ENCODE measurements at regions not wholly inside any gene's neighbourhood (a gene's known extent, or its start where the extent isn't known, plus 50 kb on each side); places are given as distances from the start of the nearest gene placed in this dataset.
A peak's percentile ranks its signal among the peaks of the same experiment; 100 is the strongest.
"Not testable (repeated sequence)": the region's sequence is repeated elsewhere in the genome, so short reads cannot be mapped to it uniquely, and the experiment has no call there.

- no peak for DNase-seq
Observed at GRCh38 chr6:28659250-28659566, 133.5 kb downstream of the GPX5 start.

DNA sequence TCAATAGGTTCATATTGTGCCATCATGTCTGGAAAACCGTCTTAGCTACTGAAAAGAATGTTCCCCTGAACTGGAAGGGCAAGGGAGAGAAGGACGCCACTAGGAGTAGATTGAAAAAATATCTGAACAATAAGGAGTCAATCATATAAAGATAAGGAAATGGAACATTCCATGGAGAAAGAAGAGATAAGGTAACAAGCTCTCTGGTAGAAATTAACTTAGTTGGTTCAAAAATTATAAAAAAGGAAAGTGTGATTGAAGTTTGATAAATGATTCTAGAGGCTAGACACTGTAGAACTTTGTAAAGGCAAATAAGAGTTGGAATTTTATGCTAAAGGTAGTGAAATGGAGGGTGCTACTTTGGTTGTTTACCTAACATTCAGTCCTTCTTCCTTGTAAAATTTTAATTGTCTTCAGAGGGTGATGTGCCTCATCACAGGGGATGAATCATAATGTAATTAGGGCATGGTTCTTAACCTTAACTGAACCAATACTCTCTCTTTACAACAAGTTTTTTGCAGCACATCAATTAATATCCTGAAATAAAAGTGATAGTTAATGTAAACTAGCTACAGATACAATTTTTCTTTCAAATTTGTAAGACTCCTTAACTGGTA lies 135.5 kb downstream of the GPX5 start:
- DNase-seq, result no peak

- no peak for DNase-seq
Observed at GRCh38 chr6:28664870-28665396, 139.3 kb downstream of the GPX5 start.

DNA sequence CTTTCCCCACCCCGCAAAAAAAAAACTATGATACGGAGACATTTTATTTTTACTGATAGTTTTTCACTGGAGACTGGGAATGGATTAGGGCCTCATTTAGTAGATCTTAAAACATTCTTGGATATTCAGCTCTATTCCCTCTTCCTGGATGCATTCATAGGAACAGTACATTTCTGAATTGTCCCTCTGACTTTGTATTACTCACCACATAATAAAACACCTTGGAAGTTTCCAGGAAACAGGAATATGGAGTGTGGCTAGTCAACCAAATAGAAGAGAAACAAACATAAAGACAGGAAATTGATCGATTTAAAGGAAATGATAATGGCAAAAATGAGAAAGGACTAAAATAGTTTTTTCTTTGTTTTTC lies 147.7 kb downstream of the GPX5 start:
- no peak for DNase-seq

DNA sequence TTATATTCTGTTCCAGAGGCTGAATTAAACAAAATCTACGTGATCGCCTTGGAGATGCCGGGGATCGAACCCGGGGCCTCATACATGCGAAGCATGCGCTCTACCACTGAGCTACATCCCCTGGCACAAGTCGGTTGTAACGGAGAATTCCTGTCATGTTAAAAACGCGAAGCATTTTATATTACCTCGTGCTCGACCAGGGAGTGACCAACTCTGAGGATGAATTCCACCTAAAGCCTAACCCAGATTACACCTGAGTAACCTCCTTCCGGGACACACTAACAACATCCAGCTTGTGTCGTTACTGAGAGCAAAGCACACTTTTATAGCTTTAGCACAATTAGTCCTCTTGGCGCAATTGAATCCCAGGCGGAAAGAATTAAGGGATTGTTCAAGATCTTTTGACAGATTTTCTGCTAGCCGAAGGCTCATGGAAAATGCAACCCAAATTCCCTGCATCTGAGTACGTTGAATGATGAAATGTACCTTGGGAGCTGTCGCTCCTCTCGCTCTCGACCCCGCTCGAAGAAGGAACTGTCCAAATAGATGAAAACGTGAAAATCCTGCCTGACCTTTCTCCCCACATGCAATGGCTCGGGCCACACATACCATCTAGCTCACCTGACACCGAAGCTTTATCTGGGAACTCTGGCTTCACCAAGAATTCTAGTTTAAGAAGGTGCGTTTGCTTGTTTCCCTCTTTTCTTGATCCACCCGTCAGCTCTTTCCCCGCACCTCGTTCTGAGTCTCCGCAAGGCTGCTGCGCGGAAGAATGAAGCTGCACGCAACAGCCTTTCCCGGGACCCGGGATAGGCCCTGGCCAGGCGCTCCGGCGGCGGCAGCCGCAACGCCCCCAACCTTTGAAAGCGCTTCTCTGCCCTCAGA lies 148.3 kb downstream of the GPX5 start:
- DNase-seq, result peak; percentile 64

DNA sequence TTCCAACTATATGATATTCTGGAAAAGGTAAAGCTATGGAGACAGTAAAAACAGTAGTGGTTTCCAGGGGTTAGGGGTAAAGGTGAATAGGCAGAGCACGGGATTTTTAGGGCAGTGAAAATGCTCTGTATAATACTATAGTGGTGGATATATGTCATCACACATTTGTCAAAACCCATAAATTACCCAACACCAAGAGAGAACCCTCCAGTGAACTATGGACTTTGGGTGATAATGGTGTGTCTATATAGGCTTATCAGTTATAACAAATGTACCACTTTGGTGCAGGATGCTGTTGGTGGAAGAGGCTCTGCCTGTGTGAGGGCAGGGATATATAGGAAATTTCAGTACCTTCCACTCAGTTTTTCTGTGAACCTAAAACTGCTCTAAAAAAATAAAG lies 149.9 kb downstream of the GPX5 start:
- DNase-seq, result no peak

- no peak for DNase-seq
Observed at GRCh38 chr6:28682542-28682941, 156.9 kb downstream of the GPX5 start.

DNA sequence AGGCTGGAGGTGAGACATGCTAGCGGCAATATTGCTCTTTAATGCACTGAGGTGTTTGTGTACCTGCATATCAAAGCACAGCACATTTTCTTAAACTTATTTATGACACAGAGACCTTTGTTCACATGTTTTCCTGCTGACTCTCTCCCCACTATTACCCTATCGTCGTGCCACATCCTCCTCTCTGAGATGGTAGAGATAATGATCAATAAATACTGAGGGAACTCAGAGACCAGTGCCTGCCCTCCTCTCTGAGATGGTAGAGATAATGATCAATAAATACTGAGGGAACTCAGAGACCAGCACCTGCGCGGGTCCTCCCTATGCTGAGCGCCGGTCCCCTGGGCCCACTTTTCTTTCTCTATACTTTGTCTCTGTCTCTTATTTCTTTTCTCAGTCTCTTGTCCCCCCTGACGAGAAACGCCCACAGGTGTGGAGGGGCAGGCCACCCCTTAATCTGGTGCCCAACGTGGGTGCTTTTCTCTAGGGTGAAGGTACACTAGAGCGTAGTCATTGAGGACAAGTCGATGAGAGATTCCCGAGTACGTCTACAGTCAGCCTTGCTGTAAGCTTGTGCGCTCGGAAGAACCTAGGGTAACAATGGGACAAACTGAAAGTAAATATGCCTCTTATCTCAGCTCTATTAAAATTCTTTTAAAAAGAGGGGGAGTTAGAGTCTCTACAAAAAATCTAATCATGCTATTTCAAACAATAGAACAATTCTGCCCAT lies 157.4 kb downstream of the GPX5 start:
- not testable (repeated sequence) for DNase-seq

DNA sequence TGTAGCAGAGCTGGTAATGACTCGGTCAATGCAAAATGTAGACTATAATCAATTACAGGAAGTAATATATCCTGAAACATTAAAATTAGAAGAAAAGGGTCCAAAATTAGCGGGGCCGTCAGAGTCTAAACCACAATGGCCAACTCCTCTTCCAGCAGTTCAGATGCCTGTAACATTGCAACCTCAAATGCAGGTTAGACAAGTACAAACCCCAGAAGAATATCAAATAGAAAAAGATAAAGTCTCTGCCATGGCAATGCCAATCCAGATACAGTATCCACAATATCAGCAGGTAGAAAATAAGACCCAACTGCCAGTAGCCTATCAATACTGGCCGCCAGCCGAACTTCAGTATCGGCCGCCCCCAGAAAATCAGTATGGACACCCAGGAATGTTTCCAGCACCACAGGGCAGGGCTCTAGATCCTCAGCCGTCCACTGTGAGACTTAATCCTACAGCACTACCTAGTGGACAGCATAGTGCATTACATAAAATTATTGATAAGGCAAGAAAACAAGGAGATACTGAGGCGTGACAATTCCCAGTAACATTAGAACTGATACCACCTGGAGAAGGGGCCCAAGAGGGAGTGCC lies 158.4 kb downstream of the GPX5 start:
- DNase-seq, result no peak

DNA sequence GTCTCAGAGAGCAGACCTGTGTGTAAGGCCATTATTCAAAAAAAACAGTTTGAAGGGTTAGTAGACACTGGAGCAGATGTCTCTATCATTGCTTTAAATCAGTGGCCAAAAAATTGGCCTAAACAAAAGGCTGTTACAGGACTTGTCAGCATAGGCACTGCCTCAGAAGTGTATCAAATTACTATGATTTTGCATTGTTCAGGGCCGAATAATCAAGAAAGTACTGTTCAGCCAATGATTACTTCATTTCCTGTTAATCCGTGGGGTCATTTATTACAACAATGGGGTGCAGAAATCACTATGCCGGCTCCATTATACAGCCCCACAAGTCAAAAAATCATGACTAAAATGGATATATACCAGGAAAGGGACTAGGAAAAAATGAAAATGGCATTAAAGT lies 160.3 kb downstream of the GPX5 start:
- DNase-seq, result not testable (repeated sequence)

- DNase-seq, result peak; percentile 74
Observed at GRCh38 chr6:28686446-28687027, 160.9 kb downstream of the GPX5 start.

- not testable (repeated sequence) for DNase-seq
Observed at GRCh38 chr6:28687309-28687981, 161.8 kb downstream of the GPX5 start.

DNA sequence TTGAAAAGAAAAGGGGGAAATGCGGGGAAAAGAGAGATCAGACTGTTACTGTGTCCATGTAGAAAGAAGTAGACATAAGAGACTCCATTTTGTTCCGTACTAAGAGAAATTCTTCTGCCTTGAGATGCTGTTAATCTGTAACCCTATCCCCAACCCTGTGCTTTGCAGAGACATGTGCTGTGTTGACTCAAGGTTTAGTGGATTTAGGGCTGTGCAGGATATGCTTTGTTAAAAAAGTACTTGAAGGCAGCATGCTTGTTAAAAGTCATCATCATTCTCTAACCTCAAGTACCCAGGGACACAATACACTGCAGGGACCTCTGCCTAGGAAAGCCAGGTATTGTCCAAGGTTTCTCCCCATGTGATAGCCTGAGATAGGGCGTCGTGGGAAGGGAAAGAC lies 166.3 kb downstream of the GPX5 start:
- DNase-seq, result not testable (repeated sequence)

DNA sequence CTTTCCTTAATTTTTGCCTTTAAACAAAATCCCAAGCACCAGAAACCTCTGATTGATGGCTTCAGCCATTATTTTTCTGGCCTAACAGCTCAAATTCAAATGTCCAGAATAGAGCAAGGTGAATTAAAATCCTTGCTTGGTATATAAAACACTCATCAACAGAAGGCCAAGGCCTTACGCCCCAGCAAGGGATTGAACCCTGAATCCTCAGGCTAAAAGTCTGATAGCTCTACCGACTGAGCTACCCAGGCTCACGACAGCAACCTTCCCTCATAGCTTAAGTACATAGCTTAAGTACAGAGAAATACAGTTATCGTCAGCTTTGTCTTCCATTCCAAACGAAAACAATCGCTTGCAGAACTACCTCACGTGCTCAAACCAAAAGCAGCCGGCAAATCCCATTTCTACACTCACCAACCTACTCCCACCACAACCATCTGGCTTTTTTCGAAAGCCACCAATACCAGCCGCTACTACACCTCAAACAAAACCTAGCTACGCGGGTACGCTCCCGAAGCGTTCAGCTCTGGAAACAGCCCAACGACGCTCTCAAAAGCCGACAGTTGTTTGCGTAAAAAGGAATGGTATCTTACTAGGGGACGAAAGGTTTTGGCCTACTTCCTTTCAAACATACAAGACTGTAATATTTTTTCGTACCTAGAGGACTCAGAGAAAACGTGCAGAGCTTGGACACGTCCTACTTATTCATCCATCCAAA lies 167.5 kb downstream of the GPX5 start:
- DNase-seq, result no peak

DNA sequence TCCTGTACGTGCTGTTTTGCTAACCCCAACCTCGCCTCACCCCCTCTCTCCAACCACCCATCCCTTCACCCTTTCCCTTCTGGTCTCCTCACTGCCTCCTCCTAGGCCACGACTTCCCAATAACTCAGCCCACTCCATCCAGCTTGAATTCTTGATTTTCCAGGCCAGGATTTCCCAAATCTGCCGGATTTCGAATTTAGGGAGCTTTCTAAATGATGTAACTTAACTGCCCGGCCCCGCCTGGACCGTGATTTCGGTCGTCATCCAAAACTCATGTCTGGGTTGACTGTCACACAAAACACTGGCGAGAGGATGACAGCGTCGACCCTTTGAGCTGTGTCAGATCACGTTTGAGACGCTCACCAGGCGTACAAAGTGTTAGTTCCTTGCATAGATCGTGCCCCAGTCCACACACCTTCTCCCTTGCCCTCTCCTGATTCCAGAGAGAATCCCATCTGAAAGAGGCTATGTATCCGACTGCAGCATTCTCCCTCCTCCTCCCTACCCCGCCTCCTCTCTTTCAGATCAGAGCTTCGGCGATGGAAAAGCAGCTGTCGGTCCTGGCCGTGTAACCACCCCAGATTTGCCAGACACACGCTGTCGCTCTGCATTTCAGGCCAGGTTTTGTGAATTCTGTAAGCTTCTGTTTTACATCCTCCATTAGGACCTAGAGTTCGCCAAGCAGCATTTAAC lies 168.2 kb downstream of the GPX5 start:
- DNase-seq, result no peak

- DNase-seq, result no peak
Observed at GRCh38 chr6:28695715-28696114, 170.0 kb downstream of the GPX5 start.

DNA sequence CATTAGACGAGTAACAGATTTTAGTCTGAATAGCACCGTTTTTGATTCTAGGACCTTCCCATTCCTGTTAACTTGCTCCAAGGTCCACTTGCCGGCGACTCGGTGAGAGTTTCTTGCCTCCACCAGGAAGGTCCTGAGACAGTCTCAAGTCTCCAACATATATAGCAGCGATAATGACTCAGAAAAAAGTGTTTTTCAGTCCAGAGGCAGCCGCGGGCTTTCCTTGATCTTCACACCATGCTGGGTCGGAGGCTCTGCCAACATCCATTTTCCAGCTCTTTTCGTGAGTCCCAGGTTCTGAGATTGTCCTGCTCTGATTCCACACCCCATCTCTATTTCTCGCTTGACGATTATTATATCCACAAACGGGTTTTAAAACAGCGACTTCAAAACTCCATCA lies 170.5 kb downstream of the GPX5 start:
- no peak for DNase-seq

GRCh38 chr6:28696682-28697081 lies 171.0 kb downstream of the GPX5 start:
- no peak for DNase-seq

DNA sequence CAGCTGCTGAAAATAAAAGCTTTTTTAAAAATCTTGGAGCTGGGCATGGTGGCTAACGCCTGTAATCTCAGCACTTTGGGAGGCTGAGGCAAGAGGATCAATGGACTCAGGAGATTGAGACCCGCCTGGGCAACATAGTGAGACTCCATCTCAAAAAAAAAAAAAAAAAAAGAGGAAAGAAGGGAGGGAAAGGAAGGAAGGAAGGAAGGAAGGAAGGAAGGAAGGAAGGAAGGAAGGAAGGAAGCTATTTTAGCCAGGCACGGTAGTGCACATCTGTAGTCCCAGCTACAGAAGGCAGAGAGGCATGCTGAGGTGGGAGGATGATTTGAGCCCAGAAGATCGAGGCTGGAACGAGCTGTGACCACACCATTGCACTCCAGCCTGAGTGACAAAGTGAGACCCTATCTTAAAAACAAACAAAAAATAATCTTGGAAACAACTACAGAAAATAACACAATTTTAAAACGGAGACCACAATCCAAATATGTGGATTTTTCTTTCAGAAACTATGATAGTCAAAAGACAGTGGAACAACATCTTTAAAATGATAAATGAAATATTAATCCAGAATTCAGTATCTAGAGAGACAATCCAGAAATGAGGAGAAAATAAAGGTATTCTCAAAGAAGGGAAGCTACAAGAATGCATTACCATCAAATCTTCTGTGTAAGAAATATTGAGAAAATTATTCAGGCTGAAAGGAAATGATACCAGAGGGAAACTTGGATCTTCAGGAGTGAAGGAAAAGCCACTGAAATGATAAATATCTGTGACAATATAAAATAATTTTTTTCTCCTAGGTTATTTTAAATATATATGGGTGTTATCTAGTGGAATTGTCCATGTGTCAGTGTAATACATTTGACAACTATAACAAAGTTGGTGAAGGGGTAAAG lies 182.0 kb downstream of the GPX5 start:
- DNase-seq, result no peak
